ENCODE measurements at regions not wholly inside any gene's neighbourhood (a gene's known extent, or its start where the extent isn't known, plus 50 kb on each side); places are given as distances from the start of the nearest gene placed in this dataset.

GRCh38 chr4:27267970-27268355 is 407.3 kb downstream of the STIM2 start:
- ChIA-PET CTCF (no interaction called here), POLR2A (no interaction called here)
- no peak for DNase-seq (ENCODE audit: extremely low spot score)
- TF ChIP-seq CTCF (IDR thresholded peaks at IDR 0.05; ENCODE audit: control extremely low read depth, extremely low read depth, low read depth, missing control alignments), result no peak

DNA sequence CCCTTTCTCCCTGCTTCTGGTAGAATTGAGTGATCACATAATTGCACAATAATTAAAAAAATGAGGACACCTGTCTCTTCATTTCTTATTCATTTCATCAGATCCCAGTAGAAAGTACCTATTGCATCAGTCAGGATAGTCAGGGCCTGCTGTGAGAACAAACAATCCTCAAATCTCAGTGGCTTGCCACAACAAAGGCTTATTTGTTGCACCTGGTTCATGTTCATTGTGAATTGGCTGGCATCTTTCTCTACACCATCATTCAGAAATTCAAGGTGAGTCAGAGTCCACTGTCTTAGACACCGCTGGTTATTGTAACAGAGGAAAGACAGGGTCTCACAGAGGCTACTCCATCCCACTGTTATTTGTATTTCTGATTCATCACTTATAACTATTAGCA is 409.8 kb downstream of the STIM2 start:
- no peak for DNase-seq (ENCODE audit: extremely low spot score)
- ChIA-PET CTCF (no interaction called here), POLR2A (no interaction called here)
- no peak for TF ChIP-seq CTCF (IDR thresholded peaks at IDR 0.05; ENCODE audit: control extremely low read depth, extremely low read depth, low read depth, missing control alignments)

DNA sequence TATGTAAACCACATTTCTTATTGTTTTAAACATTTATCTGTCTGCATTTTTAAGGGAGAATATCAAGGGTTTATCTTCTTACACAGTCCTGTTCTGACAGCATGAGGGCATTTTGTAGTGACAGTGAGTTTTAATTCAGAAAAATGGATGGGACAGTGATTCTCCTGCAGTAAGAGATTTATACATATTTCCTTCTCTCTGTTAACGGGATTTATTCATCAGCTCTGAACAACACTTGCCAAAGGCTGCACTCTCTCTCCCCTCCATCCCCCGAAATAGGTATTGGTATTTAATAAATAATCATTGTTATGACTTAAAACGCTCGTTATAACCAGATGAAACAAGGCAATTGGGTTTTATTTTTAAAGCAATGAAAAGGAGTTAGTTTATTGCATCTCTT is 410.9 kb downstream of the STIM2 start:
- ChIA-PET CTCF (no interaction called here), POLR2A (no interaction called here)
- no peak for TF ChIP-seq CTCF (IDR thresholded peaks at IDR 0.05; ENCODE audit: control extremely low read depth, extremely low read depth, low read depth, missing control alignments)
- DNase-seq (ENCODE audit: extremely low spot score), result no peak

- ChIA-PET CTCF (no interaction called here), POLR2A (no interaction called here)
- no peak for TF ChIP-seq CTCF (IDR thresholded peaks at IDR 0.05; ENCODE audit: control extremely low read depth, extremely low read depth, low read depth, missing control alignments)
- DNase-seq (ENCODE audit: extremely low spot score), result no peak
These were observed 411.6 kb downstream of the STIM2 start for GRCh38 chr4:27272217-27272616.

DNA sequence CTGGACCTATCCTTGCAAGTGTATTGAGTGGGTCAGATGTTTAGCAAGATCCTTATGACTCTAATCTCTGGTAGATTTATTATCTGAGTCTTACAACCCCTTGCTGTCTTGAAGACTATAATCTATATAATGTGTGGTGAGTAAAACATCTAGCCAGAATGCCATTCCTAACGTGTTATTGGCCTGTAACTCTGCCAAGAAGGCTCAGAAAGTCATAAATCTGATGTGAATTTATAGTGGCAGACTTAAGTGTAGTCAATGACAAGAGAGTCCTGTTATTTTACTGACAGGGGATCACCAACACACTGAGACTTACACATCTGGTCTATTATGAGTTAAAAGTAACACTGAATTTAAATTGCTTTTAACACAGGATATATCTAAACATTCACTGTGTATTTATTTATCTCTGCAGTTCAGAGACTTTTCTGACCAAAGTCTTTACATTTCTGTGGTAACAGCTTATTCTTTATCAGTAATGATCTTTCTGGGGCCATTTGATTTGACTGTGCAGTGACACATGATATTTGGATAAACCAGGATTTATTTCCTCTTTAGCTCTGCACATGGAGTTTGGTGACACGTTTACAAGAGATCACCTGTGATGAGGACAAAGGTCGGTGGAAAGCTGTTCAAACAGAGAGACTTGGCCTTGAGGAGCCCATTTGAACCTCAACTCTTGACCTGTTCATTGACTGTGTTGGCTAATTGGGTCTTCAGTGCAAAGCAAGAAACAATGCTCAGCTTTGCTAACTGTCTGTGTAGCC is 415.8 kb downstream of the STIM2 start:
- TF ChIP-seq CTCF (IDR thresholded peaks at IDR 0.05; ENCODE audit: control extremely low read depth, extremely low read depth, low read depth, missing control alignments), result no peak
- ChIA-PET POLR2A (no interaction called here), CTCF (interaction anchor here (1.1 kb wide), 1 partner anchor 10 kb away, joined by 4 read pairs; no protein-coding TSS in a partner anchor)
- no peak for DNase-seq (ENCODE audit: extremely low spot score)

- no peak for TF ChIP-seq CTCF (IDR thresholded peaks at IDR 0.05; ENCODE audit: control extremely low read depth, extremely low read depth, low read depth, missing control alignments)
- DNase-seq (ENCODE audit: extremely low spot score), result no peak
- CTCF ChIA-PET, result interaction anchor here (1.0 to 1.1 kb wide), 2 partner anchors 12 to 20 kb away, joined by 3 read pairs; no protein-coding TSS in a partner anchor
- POLR2A ChIA-PET, result no interaction called here
These were observed 418.2 kb downstream of the STIM2 start for GRCh38 chr4:27278615-27279375.
